HCT116 (cell line): ENCODE measurements at regions not wholly inside any gene's neighbourhood (a gene's known extent, or its start where the extent isn't known, plus 50 kb on each side); places are given as distances from the start of the nearest gene placed in this dataset.

Experiments used
- ATAC-seq: fragments of 200-7000 bp; cut with Tn5 transposase; 2 replicates; pipeline ENCODE4 v1.9.1; 2020; ENCODE audit warnings: mild to moderate bottlenecking, moderate library complexity
- BruUV-seq: library from RNA; stranded (reverse); fragments of 400-500 nt; replicated peaks from 2 replicates; lab custom pipeline; 2021; lab: Mats Ljungman, UMichigan
- CTCF ChIA-PET: fragments of 300-600 bp; sonication (Branson Sonifier 250); formaldehyde crosslinking; loops from one replicate; lab custom pipeline; 2021; ENCODE audit warnings: antibody characterized with exemption; lab: Charles Lee
- POLR2A ChIA-PET: fragments of 300-600, 350-600 bp; sonication (Branson Sonifier 250); formaldehyde crosslinking; loops from one replicate; lab custom pipeline; 2021; ENCODE audit warnings: antibody characterized with exemption; lab: Charles Lee
- RAD21 ChIA-PET, 2 experiments: fragments of 300-600 bp; sonication (Branson Sonifier 250); formaldehyde crosslinking; loops; one replicate each; lab custom pipeline; 2023; ENCODE audit warnings: low total read pairs in 2 of 2; ENCODE audit not compliant: uncharacterized antibody in 2 of 2, unreplicated experiment in 2 of 2, low non-redundant PET in 1 of 2; lab: Charles Lee
- DNase-seq: peaks from one replicate; pipeline ENCODE4 v3.0.0-alpha.2; 2010; ENCODE audit warnings: low read depth, low spot score
- H2AFZ ChIP-seq: fragments of 200-600 bp; shearing (Covaris generic), sonication (generic); 2 replicates; pipeline ENCODE4 v1.6.1; 2017; ENCODE audit warnings: low read depth, mixed run types, mixed read lengths, antibody characterized with exemption, low read length; ENCODE audit not compliant: poor library complexity, severe bottlenecking
- H3K27ac ChIP-seq: 2 replicates; pipeline ENCODE4 v1.5.1; 2012; ENCODE audit warnings: low read depth, low read length
- H3K27me3 ChIP-seq: fragments of 200-600 bp; sonication (generic); 2 replicates; pipeline ENCODE4 v1.6.1; 2016; ENCODE audit warnings: mixed run types, low read length, mixed read lengths; ENCODE audit not compliant: insufficient read depth
- H3K36me3 ChIP-seq, 2 experiments: fragments of 200-500 bp in 1 of 2; fragments of 200-600 bp in 1 of 2; sonication (Bioruptor generic) in 1 of 2; sonication (generic) in 1 of 2; 2 replicates each; pipeline versions ENCODE4 v1.5.1 to v1.6.1; 2014 to 2016; ENCODE audit warnings: low read length in 2 of 2, inconsistent platforms in 1 of 2, mixed read lengths in 1 of 2, mixed run types in 1 of 2; ENCODE audit not compliant: insufficient read depth in 2 of 2, control insufficient read depth in 1 of 2
- H3K4me1 ChIP-seq, 2 experiments: fragments of 200-600 bp in 1 of 2; sonication (generic) in 1 of 2; 2 replicates each; pipeline versions ENCODE4 v1.5.1 to v1.6.1; 2012 to 2017; ENCODE audit warnings: low read length in 2 of 2, inconsistent platforms in 1 of 2, mild to moderate bottlenecking in 1 of 2, mixed read lengths in 1 of 2, mixed run types in 1 of 2, moderate library complexity in 1 of 2; ENCODE audit not compliant: insufficient read depth in 2 of 2, control insufficient read depth in 1 of 2
- H3K4me2 ChIP-seq: fragments of 200-600 bp; sonication (generic); 2 replicates; pipeline ENCODE4 v1.6.1; 2017; ENCODE audit warnings: mixed run types, low read length, mixed read lengths
- H3K4me3 ChIP-seq, 2 experiments: fragments of 200-600 bp in 1 of 2; sonication (generic) in 1 of 2; replicated peaks in 1 of 2; 2 replicates each; pipeline ENCODE4 v1.5.1; 2011 to 2016; ENCODE audit warnings: low read length in 2 of 2, control low read depth in 1 of 2, low read depth in 1 of 2, mild to moderate bottlenecking in 1 of 2, mixed read lengths in 1 of 2, mixed run types in 1 of 2
- H3K79me2 ChIP-seq: fragments of 200-600 bp; sonication (generic); 2 replicates; pipeline ENCODE4 v1.6.1; 2017; ENCODE audit warnings: mild to moderate bottlenecking, mixed run types, low read length, moderate library complexity, mixed read lengths; ENCODE audit not compliant: insufficient read depth
- H3K9ac ChIP-seq: fragments of 200-600 bp; sonication (generic); 2 replicates; pipeline ENCODE4 v1.6.1; 2016; ENCODE audit warnings: low read length, mixed read lengths
- H3K9me2 ChIP-seq: fragments of 200-600 bp; sonication (generic), shearing (Covaris generic); 2 replicates; pipeline ENCODE4 v1.6.1; 2017; ENCODE audit warnings: mixed run types, mild to moderate bottlenecking, moderate library complexity; ENCODE audit not compliant: insufficient read depth
- H3K9me3 ChIP-seq, 2 experiments: fragments of 200-500 bp in 1 of 2; fragments of 200-600 bp in 1 of 2; sonication (Bioruptor generic) in 1 of 2; sonication (generic) in 1 of 2; 2 replicates each; pipeline ENCODE4 v1.6.1; 2014 to 2017; ENCODE audit warnings: low read length in 2 of 2, mixed read lengths in 2 of 2, inconsistent platforms in 1 of 2, low read depth in 1 of 2, mild to moderate bottlenecking in 1 of 2, mixed run types in 1 of 2, moderate library complexity in 1 of 2; ENCODE audit not compliant: control insufficient read depth in 1 of 2, insufficient read depth in 1 of 2
- H4K20me1 ChIP-seq: fragments of 200-600 bp; sonication (generic), shearing (Covaris generic); 2 replicates; pipeline ENCODE4 v1.6.1; 2017; ENCODE audit warnings: mixed run types, mild to moderate bottlenecking, moderate library complexity; ENCODE audit not compliant: insufficient read depth
- CBX3 ChIP-seq: IDR thresholded peaks from 2 replicates; pipeline ENCODE4 v1.6.1; 2012; ENCODE audit warnings: low read depth
- CEBPB ChIP-seq: IDR thresholded peaks from 2 replicates; pipeline ENCODE4 v1.6.1; 2012; ENCODE audit warnings: low read depth
- EGR1 ChIP-seq: IDR thresholded peaks from 2 replicates; pipeline ENCODE4 v1.6.1; 2012; ENCODE audit warnings: low read depth
- EZH2 ChIP-seq: fragments of 200-600 bp; sonication (generic); IDR thresholded peaks from 2 replicates; pipeline ENCODE4 v1.6.1; 2017; ENCODE audit warnings: antibody characterized with exemption, mixed run types
- JUND ChIP-seq: IDR thresholded peaks from 2 replicates; pipeline ENCODE4 v1.6.1; 2012
- POLR2AphosphoS5 ChIP-seq: IDR thresholded peaks from 2 replicates; pipeline ENCODE4 v1.6.1; 2011; ENCODE audit warnings: mild to moderate bottlenecking, low read depth, low read length, moderate library complexity
- RAD21 ChIP-seq: IDR thresholded peaks from 2 replicates; pipeline ENCODE4 v1.6.1; 2012; ENCODE audit warnings: low read depth, mild to moderate bottlenecking
- TCF7L2 ChIP-seq: IDR thresholded peaks from 2 replicates; pipeline ENCODE4 v1.7.0; 2011; ENCODE audit warnings: borderline replicate concordance, inconsistent platforms; ENCODE audit not compliant: insufficient read depth, insufficient read length; ENCODE audit errors: extremely low read depth
- YY1 ChIP-seq: IDR thresholded peaks from 2 replicates; pipeline ENCODE4 v1.6.1; 2011; ENCODE audit warnings: low read length, low read depth, moderate library complexity, mild to moderate bottlenecking; ENCODE audit not compliant: insufficient replicate concordance; ENCODE audit errors: extremely low read depth
- ZBTB33 ChIP-seq: IDR thresholded peaks from 2 replicates; pipeline ENCODE4 v1.6.1; 2011; ENCODE audit warnings: mild to moderate bottlenecking, low read length, moderate library complexity; ENCODE audit not compliant: insufficient replicate concordance; ENCODE audit errors: extremely low read depth
- ZFX ChIP-seq: fragments of 450-650 bp; IDR thresholded peaks from 2 replicates; pipeline ENCODE4 v1.6.1; 2017
- ZNF274 ChIP-seq: fragments of 200-500 bp; sonication (Bioruptor generic); IDR thresholded peaks from 2 replicates; pipeline ENCODE4 v1.6.1; 2014; ENCODE audit warnings: mild to moderate bottlenecking, low read depth, low read length, inconsistent platforms
- intact Hi-C: fragments of 100-400 bp; cut with micrococcal nuclease; formaldehyde crosslinking; loops from 2 replicates; pipeline ENCODE4 v1.10.0; 2022

GRCh38 chr7:67535241-67535989, 538.8 kb downstream of the TYW1 start:
- Histone ChIP-seq H3K36me3 (no peaks in the 10 kb centered on the region), H3K79me2 (no peaks in the 10 kb centered on the region), H3K4me2 (no peak overlapping the region), H3K27ac (no peak overlapping the region), H2AFZ (no peak overlapping the region), H3K4me3 (no peak overlapping the region), H4K20me1 (no peaks in the 10 kb centered on the region), H3K9me2 (no peaks in the 10 kb centered on the region), H3K27me3 (no peaks in the 10 kb centered on the region), H3K9me3 (no peaks in the 10 kb centered on the region; a peak in 1 of 4 replicates), H3K4me1 (no peaks in the 10 kb centered on the region), H3K9ac (no peak overlapping the region)
- CTCF ChIA-PET: no interaction called here
- BruUV-seq: no TSS peak
- no peak for TF ChIP-seq YY1
- no peak for TF ChIP-seq ZFX
- no peak for TF ChIP-seq TCF7L2
- TF ChIP-seq CBX3: no peak
- no peak for TF ChIP-seq EZH2
- TF ChIP-seq ZNF274: no peak
- no peak for TF ChIP-seq CEBPB
- no peak for TF ChIP-seq RAD21
- no peak for TF ChIP-seq JUND
- no peak for TF ChIP-seq EGR1
- TF ChIP-seq ZBTB33: no peak
- TF ChIP-seq POLR2AphosphoS5: no peak
- intact Hi-C loops: no loop called here
- ATAC-seq: no peak
- POLR2A ChIA-PET: no interaction called here
- DNase-seq: no peak
- RAD21 ChIA-PET: no interaction called here
